GM18861 (cell line): ENCODE measurements at regions not wholly inside any gene's neighbourhood (a gene's known extent, or its start where the extent isn't known, plus 50 kb on each side); places are given as distances from the start of the nearest gene placed in this dataset.

Experiments used
- ATAC-seq: cut with Tn5 transposase; IDR thresholded peaks from one replicate; pipeline ENCODE4 v1.9.1; 2021; ENCODE audit not compliant: unreplicated experiment

DNA sequence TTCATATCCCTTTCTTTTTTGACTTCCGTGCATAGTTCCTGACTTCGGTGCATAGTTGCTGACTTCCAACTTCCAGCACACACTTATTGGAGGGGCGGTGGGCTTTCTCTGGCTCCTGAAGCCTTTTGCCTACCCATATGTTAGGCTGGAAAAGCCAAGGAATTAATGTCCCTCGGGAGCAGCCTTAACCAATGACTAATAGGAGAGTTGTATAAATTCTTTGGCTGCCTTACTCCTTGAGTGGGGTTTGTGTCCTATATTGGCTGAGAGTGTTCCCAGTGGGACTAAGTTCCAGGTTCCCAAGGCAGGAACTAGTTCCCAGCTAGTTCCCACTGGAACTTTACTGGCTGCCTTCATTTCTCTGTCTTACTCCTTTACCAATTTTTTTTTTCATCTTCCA is 105.7 kb downstream of the ZNF326 start:
- no peak for ATAC-seq

DNA sequence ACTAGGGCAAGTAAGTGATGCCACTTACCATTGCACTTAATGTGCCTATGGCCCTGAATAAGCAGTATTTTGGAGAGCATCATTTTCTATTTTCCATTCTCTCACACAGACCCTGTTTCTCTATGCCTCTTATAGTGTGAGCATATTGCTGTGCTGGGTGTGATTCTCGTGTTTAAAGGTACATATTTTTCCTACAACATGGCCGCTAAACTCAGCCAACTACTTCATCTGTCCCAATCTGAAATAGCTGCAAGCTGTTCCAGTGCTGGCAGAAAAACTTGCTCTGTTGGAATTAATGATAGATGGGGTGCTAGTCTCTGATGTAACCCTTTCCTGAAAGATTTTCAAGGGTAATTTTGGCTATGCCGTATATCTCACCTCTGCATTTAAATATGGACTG is 97.5 kb downstream of the ZNF326 start:
- ATAC-seq: no peak
